Parathyroid adenoma (tissue), 2 donors: ENCODE measurements at regions not wholly inside any gene's neighbourhood (a gene's known extent, or its start where the extent isn't known, plus 50 kb on each side); places are given as distances from the start of the nearest gene placed in this dataset.

Source experiments
- H2AFZ ChIP-seq: fragments of 300-600 bp; sonication (generic); one replicate; pipeline ENCODE4 v1.7.0; 2017; ENCODE audit warnings: antibody characterized with exemption, mild to moderate bottlenecking
- H3K27ac ChIP-seq: fragments of 300-600 bp; sonication (generic); one replicate; pipeline ENCODE4 v1.7.0; 2017
- H3K27me3 ChIP-seq: fragments of 300-600 bp; sonication (generic); one replicate; pipeline ENCODE4 v1.7.0; 2017; ENCODE audit warnings: low read length; ENCODE audit not compliant: control insufficient read depth, insufficient read depth
- H3K36me3 ChIP-seq: fragments of 300-600 bp; sonication (generic); one replicate; pipeline ENCODE4 v1.7.0; 2017; ENCODE audit warnings: low read length; ENCODE audit not compliant: control insufficient read depth, insufficient read depth
- H3K4me1 ChIP-seq: fragments of 300-600 bp; sonication (generic); one replicate; pipeline ENCODE4 v1.7.0; 2017; ENCODE audit warnings: control low read depth
- H3K4me2 ChIP-seq: fragments of 300-600 bp; sonication (generic); one replicate; pipeline ENCODE4 v1.7.0; 2017; ENCODE audit warnings: low read length
- H3K4me3 ChIP-seq: fragments of 300-600 bp; sonication (generic); one replicate; pipeline ENCODE4 v1.7.0; 2017; ENCODE audit warnings: low read depth, low read length
- H3K79me2 ChIP-seq: fragments of 300-600 bp; sonication (generic); one replicate; pipeline ENCODE4 v1.7.0; 2017; ENCODE audit warnings: control low read depth
- H3K9ac ChIP-seq: fragments of 300-600 bp; sonication (generic); one replicate; pipeline ENCODE4 v1.7.0; 2017; ENCODE audit warnings: mild to moderate bottlenecking
- H3K9me3 ChIP-seq: fragments of 300-600 bp; sonication (generic); one replicate; pipeline ENCODE4 v1.7.0; 2017; ENCODE audit warnings: low read length; ENCODE audit not compliant: control insufficient read depth
- TF ChIP-seq, protein P1 (sequence below): fragments of 300-600 bp; sonication (generic); IDR thresholded peaks from one replicate; pipeline ENCODE4 v1.7.0; 2017; ENCODE audit warnings: antibody characterized with exemption, mild to moderate bottlenecking
- donor health status: primary hyperparathyroidism.

DNA sequence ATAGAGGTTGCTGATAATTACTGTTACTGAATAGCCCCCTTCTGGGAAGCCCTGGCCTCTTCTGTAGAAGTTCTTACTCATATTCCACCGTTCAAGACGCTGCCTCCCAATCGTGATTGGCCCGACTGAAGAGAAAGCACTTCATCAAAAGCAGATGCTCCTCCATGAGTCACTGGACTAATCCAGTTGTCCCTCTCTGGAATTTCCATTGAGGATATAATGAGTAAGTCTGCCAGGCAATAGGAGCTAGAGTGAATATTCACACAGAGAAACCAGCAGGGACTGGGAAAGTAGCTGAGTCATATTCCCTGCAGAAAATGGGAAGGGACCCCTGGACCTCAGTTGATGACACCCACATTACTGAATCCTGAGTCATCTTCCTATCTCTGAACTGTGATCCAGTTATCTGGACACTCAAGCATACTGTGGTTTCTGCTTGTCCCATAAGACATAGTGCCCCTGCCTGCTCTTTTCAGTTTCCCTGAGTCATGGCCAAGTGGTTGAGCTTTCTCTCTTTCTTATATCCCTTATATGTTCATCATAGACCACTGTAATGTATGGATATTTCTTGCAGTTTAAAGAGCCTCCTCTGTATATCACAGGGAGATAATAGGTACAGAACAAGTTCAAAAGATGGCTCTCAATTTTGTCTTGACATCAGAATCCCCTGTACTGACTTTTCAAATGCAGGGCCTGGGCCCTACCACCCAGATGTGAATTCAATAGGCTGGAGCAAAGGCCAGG is 151.2 kb upstream of the CDIN1 start:
- H2AFZ ChIP-seq = no peak overlapping the region
- H3K36me3 ChIP-seq = no peaks in the 10 kb centered on the region
- H3K27me3 ChIP-seq = no peaks in the 10 kb centered on the region
- H3K79me2 ChIP-seq = no peaks in the 10 kb centered on the region
- no peak overlapping the region for H3K4me3 ChIP-seq
- H3K27ac ChIP-seq = no peak overlapping the region
- TF ChIP-seq, protein P1, sequence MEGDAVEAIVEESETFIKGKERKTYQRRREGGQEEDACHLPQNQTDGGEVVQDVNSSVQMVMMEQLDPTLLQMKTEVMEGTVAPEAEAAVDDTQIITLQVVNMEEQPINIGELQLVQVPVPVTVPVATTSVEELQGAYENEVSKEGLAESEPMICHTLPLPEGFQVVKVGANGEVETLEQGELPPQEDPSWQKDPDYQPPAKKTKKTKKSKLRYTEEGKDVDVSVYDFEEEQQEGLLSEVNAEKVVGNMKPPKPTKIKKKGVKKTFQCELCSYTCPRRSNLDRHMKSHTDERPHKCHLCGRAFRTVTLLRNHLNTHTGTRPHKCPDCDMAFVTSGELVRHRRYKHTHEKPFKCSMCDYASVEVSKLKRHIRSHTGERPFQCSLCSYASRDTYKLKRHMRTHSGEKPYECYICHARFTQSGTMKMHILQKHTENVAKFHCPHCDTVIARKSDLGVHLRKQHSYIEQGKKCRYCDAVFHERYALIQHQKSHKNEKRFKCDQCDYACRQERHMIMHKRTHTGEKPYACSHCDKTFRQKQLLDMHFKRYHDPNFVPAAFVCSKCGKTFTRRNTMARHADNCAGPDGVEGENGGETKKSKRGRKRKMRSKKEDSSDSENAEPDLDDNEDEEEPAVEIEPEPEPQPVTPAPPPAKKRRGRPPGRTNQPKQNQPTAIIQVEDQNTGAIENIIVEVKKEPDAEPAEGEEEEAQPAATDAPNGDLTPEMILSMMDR = no peak
- no peaks in the 10 kb centered on the region for H3K4me1 ChIP-seq
- H3K4me2 ChIP-seq = no peak overlapping the region
- H3K9ac ChIP-seq = no peak overlapping the region
- H3K9me3 ChIP-seq = no peaks in the 10 kb centered on the region

DNA sequence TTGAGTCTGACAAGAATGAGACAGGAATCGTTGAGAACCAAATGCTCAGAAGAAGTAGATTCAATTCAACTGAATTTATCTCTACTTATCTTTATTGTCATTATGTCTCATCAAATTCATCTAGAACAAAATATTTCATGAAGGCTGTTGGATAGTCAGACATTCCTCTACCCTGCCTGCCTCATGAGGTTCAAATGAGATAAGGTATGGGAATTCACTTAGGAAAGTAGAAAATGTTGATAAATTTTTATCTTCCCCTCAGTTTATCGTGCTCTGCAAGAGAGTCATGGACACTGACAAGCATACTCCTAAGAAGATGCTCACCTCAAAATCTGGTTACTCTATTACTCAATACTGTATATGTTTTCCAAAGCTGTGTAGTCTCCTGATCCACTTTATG is 149.7 kb upstream of the CDIN1 start:
- Histone ChIP-seq H3K9ac (no peak overlapping the region), H3K4me1 (no peaks in the 10 kb centered on the region), H3K4me2 (no peak overlapping the region), H3K4me3 (no peak overlapping the region), H3K27me3 (no peaks in the 10 kb centered on the region), H3K79me2 (no peaks in the 10 kb centered on the region), H3K9me3 (no peaks in the 10 kb centered on the region), H3K36me3 (no peaks in the 10 kb centered on the region), H2AFZ (no peak overlapping the region), H3K27ac (no peak overlapping the region)
- TF ChIP-seq, protein P1 = no peak

DNA sequence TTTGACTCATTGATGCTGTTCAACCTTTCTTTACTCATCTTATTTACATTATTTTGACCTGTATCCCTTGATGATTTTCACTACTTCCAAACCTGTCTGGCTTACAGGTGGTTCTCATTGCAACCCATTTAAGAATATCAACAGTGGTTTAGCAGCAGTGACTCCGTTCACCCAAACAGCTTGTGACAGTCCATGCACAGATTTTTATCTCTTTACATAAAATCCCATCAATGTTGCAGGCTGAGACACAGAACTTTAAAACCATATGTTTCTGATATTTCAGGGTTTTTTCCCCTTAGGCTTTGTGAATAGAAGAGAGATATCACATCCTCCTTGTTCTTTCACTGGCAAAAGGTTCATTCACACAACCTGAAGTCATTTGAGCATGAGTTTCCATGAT is 149.1 kb upstream of the CDIN1 start:
- H3K4me1 ChIP-seq = no peaks in the 10 kb centered on the region
- H3K27ac ChIP-seq = no peak overlapping the region
- H3K4me3 ChIP-seq = no peak overlapping the region
- no peaks in the 10 kb centered on the region for H3K27me3 ChIP-seq
- H3K9ac ChIP-seq = no peak overlapping the region
- H3K36me3 ChIP-seq = no peaks in the 10 kb centered on the region
- no peak overlapping the region for H3K4me2 ChIP-seq
- TF ChIP-seq, protein P1 = no peak
- H2AFZ ChIP-seq = no peak overlapping the region
- H3K9me3 ChIP-seq = no peaks in the 10 kb centered on the region
- H3K79me2 ChIP-seq = no peaks in the 10 kb centered on the region

GRCh38 chr15:36430726-36431265 is 148.6 kb upstream of the CDIN1 start:
- TF ChIP-seq, protein P1 = no peak
- Histone ChIP-seq H3K4me1 (no peaks in the 10 kb centered on the region), H3K4me3 (no peak overlapping the region), H3K9ac (no peak overlapping the region), H3K27me3 (no peaks in the 10 kb centered on the region), H3K79me2 (no peaks in the 10 kb centered on the region), H2AFZ (no peak overlapping the region), H3K9me3 (no peaks in the 10 kb centered on the region), H3K4me2 (no peak overlapping the region), H3K36me3 (no peaks in the 10 kb centered on the region), H3K27ac (no peak overlapping the region)

GRCh38 chr15:36432161-36432560 is 147.3 kb upstream of the CDIN1 start:
- no peaks in the 10 kb centered on the region for H3K4me1 ChIP-seq
- H3K4me3 ChIP-seq = no peak overlapping the region
- H3K9ac ChIP-seq = no peak overlapping the region
- TF ChIP-seq, protein P1 = no peak
- H3K27ac ChIP-seq = no peak overlapping the region
- no peaks in the 10 kb centered on the region for H3K9me3 ChIP-seq
- no peak overlapping the region for H3K4me2 ChIP-seq
- H3K27me3 ChIP-seq = no peaks in the 10 kb centered on the region
- no peak overlapping the region for H2AFZ ChIP-seq
- no peaks in the 10 kb centered on the region for H3K79me2 ChIP-seq
- no peaks in the 10 kb centered on the region for H3K36me3 ChIP-seq
